ENCODE measurements at regions not wholly inside any gene's neighbourhood (a gene's known extent, or its start where the extent isn't known, plus 50 kb on each side); places are given as distances from the start of the nearest gene placed in this dataset.

GRCh38 chr12:111228916-111229666 lies 139.8 kb downstream of the PHETA1 start:
- H3K27ac ChIP-seq (ENCODE audit: low read depth, low read length) = no peak overlapping the region
- TF ChIP-seq CTCF (IDR thresholded peaks at IDR 0.05; ENCODE audit: low read depth, low read length) = no peak
- H3K4me3 ChIP-seq (ENCODE audit: low read depth, low read length) = no peak overlapping the region
- no peak for DNase-seq (ENCODE audit: low read depth, low spot score)
- ChIA-PET POLR2A (no interaction called here), CTCF (no interaction called here)
- no peaks in the 10 kb centered on the region for H3K9me3 ChIP-seq (ENCODE audit: control insufficient read depth, insufficient read depth, low read length)
- no peaks in the 10 kb centered on the region for H3K27me3 ChIP-seq (ENCODE audit: control insufficient read depth, insufficient read depth, low read length)

GRCh38 chr12:111227476-111228420 lies 141.1 kb downstream of the PHETA1 start:
- no peak for DNase-seq (ENCODE audit: low read depth, low spot score)
- ChIA-PET POLR2A (no interaction called here), CTCF (no interaction called here)
- Histone ChIP-seq H3K9me3 (ENCODE audit: control insufficient read depth, insufficient read depth, low read length) (no peaks in the 10 kb centered on the region), H3K27me3 (ENCODE audit: control insufficient read depth, insufficient read depth, low read length) (peaks cover 2% of the 10 kb centered on the region), H3K4me3 (ENCODE audit: low read depth, low read length) (no peak overlapping the region), H3K27ac (ENCODE audit: low read depth, low read length) (no peak overlapping the region)
- no peak for TF ChIP-seq CTCF (IDR thresholded peaks at IDR 0.05; ENCODE audit: low read depth, low read length)

GRCh38 chr12:111226680-111227079 lies 142.2 kb downstream of the PHETA1 start:
- ChIA-PET CTCF (no interaction called here), POLR2A (no interaction called here)
- TF ChIP-seq CTCF (IDR thresholded peaks at IDR 0.05; ENCODE audit: low read depth, low read length) = no peak
- peaks cover 2% of the 10 kb centered on the region for H3K27me3 ChIP-seq (ENCODE audit: control insufficient read depth, insufficient read depth, low read length)
- no peak for DNase-seq (ENCODE audit: low read depth, low spot score)
- H3K27ac ChIP-seq (ENCODE audit: low read depth, low read length) = no peak overlapping the region
- no peaks in the 10 kb centered on the region for H3K9me3 ChIP-seq (ENCODE audit: control insufficient read depth, insufficient read depth, low read length)
- H3K4me3 ChIP-seq (ENCODE audit: low read depth, low read length) = no peak overlapping the region

- POLR2A ChIA-PET = no interaction called here
- DNase-seq (ENCODE audit: low read depth, low spot score) = no peak
- no peaks in the 10 kb centered on the region for H3K9me3 ChIP-seq (ENCODE audit: control insufficient read depth, insufficient read depth, low read length)
- H3K27ac ChIP-seq (ENCODE audit: low read depth, low read length) = no peak overlapping the region
- no peak for TF ChIP-seq CTCF (IDR thresholded peaks at IDR 0.05; ENCODE audit: low read depth, low read length)
- H3K27me3 ChIP-seq (ENCODE audit: control insufficient read depth, insufficient read depth, low read length) = peaks cover 2% of the 10 kb centered on the region
- H3K4me3 ChIP-seq (ENCODE audit: low read depth, low read length) = no peak overlapping the region
- CTCF ChIA-PET = no interaction called here
Observed at GRCh38 chr12:111225307-111225706, 143.6 kb downstream of the PHETA1 start.
